ENCODE measurements at regions not wholly inside any gene's neighbourhood (a gene's known extent, or its start where the extent isn't known, plus 50 kb on each side); places are given as distances from the start of the nearest gene placed in this dataset.

- TF ChIP-seq CTCF (IDR thresholded peaks at IDR 0.05): no peak
- TF ChIP-seq POLR2A (IDR thresholded peaks at IDR 0.05): no peak
These were observed 936.2 kb upstream of the CHORDC1 start for GRCh38 chr11:91158891-91159537.
